B cell (primary cell): ENCODE measurements at regions not wholly inside any gene's neighbourhood (a gene's known extent, or its start where the extent isn't known, plus 50 kb on each side); places are given as distances from the start of the nearest gene placed in this dataset.

Experiments used
- ATAC-seq: fragments of 200-7000 bp; cut with Tn5 transposase; one replicate; pipeline ENCODE4 v1.10.0; 2021; ENCODE audit warnings: low read depth, mild to moderate bottlenecking, moderate number of reproducible peaks, moderate library complexity
- CTCF ChIA-PET: fragments of 350-600 bp; sonication (Branson Sonifier 250); formaldehyde crosslinking; loops from one replicate; lab custom pipeline; 2021; ENCODE audit warnings: antibody characterized with exemption, inconsistent platforms; lab: Charles Lee
- POLR2A ChIA-PET: fragments of 350-600 bp; sonication (Branson Sonifier 250); formaldehyde crosslinking; loops from one replicate; lab custom pipeline; 2021; ENCODE audit warnings: antibody characterized with exemption; lab: Charles Lee
- DNase-seq: peaks from one replicate; pipeline ENCODE4 v3.0.0; 2013
- H2AFZ ChIP-seq: 2 replicates; pipeline ENCODE4 v1.6.1; 2012; ENCODE audit warnings: mild to moderate bottlenecking, low read depth, low read length; ENCODE audit not compliant: insufficient read depth, poor library complexity, severe bottlenecking
- H3K27ac ChIP-seq, 2 donors: 1 replicate in 1 of 2; 2 replicates in 1 of 2; pipeline ENCODE4 v1.5.1; 2012 to 2013; ENCODE audit warnings: low read length in 2 of 2, mild to moderate bottlenecking in 2 of 2, moderate library complexity in 1 of 2
- H3K27me3 ChIP-seq, 4 experiments: fragments of 200-600 bp in 1 of 4; sonication (generic) in 1 of 4; replicated peaks in 1 of 4; 1 replicate in 2 of 4; 2 replicates in 2 of 4; pipeline versions ENCODE4 v1.6.1 to v1.7.0; 2013 to 2016; ENCODE audit warnings: low read length in 3 of 4, mild to moderate bottlenecking in 2 of 4, mixed read lengths in 1 of 4, moderate library complexity in 1 of 4; ENCODE audit not compliant: insufficient read depth in 4 of 4, control insufficient read depth in 3 of 4; ENCODE audit errors: control extremely low read depth in 1 of 4
- H3K36me3 ChIP-seq, 2 experiments: replicated peaks in 1 of 2; 1 replicate in 1 of 2; 2 replicates in 1 of 2; pipeline versions ENCODE4 v1.6.1 to v1.7.1; 2013; ENCODE audit warnings: low read length in 1 of 2; ENCODE audit not compliant: insufficient read depth in 2 of 2, control insufficient read depth in 1 of 2; ENCODE audit errors: control extremely low read depth in 1 of 2, extremely low read depth in 1 of 2
- H3K4me1 ChIP-seq, 2 donors: fragments of 200-600 bp in 1 of 2; sonication (generic) in 1 of 2; 1 replicate in 1 of 2; 2 replicates in 1 of 2; pipeline versions ENCODE4 v1.5.1 to v1.6.1; 2013 to 2017; ENCODE audit warnings: low read length in 2 of 2; ENCODE audit not compliant: control insufficient read depth in 2 of 2, insufficient read depth in 2 of 2
- H3K4me2 ChIP-seq: replicated peaks from 2 replicates; pipeline ENCODE3; 2012; ENCODE audit warnings: mild to moderate bottlenecking, low read depth, low read length; ENCODE audit not compliant: poor library complexity, severe bottlenecking
- H3K4me3 ChIP-seq, 5 experiments: fragments of 200-600 bp in 1 of 5; sonication (generic) in 1 of 5; 1 replicate in 3 of 5; 2 replicates in 2 of 5; pipeline versions ENCODE4 v1.5.1 to v1.7.0; 2011 to 2016; ENCODE audit warnings: low read length in 4 of 5, mild to moderate bottlenecking in 4 of 5, low read depth in 2 of 5, control low read depth in 1 of 5, moderate library complexity in 1 of 5; ENCODE audit not compliant: insufficient read depth in 1 of 5; ENCODE audit errors: control extremely low read depth in 1 of 5, extremely low read depth in 1 of 5
- H3K79me2 ChIP-seq: fragments of 200-600 bp; sonication (generic); one replicate; pipeline ENCODE4 v1.6.0; 2016; ENCODE audit warnings: low read length; ENCODE audit not compliant: control insufficient read depth, insufficient read depth
- H3K9ac ChIP-seq: fragments of 200-600 bp; sonication (generic); 2 replicates; pipeline ENCODE4 v1.6.1; 2017; ENCODE audit warnings: mild to moderate bottlenecking, low read length, moderate library complexity
- H3K9me3 ChIP-seq, 3 donors: one replicate each; pipeline versions ENCODE4 v1.6.1 to v1.7.1; 2013; ENCODE audit warnings: low read length in 2 of 3; ENCODE audit not compliant: control insufficient read depth in 2 of 3, insufficient read depth in 1 of 3; ENCODE audit errors: control extremely low read depth in 1 of 3
- H4K20me1 ChIP-seq: 2 replicates; pipeline ENCODE4 v1.6.0; 2012; ENCODE audit warnings: mild to moderate bottlenecking, low read length; ENCODE audit not compliant: insufficient read depth, control insufficient read depth, poor library complexity, severe bottlenecking
- H3K27ac Mint-ChIP-seq: one replicate; pipeline ENCODE4 v1.8.0; 2021; ENCODE audit warnings: mixed read lengths
- H3K27me3 Mint-ChIP-seq: one replicate; pipeline ENCODE4 v1.8.0; 2021; ENCODE audit warnings: mixed read lengths
- H3K4me1 Mint-ChIP-seq: one replicate; pipeline ENCODE4 v1.8.0; 2021; ENCODE audit warnings: mixed read lengths
- H3K4me3 Mint-ChIP-seq: one replicate; pipeline ENCODE4 v1.8.0; 2021; ENCODE audit warnings: mixed read lengths
- H3K9me3 Mint-ChIP-seq: one replicate; pipeline ENCODE4 v1.8.0; 2022; ENCODE audit warnings: mixed read lengths; ENCODE audit not compliant: insufficient read depth
- EZH2 ChIP-seq: IDR thresholded peaks from 2 replicates; pipeline ENCODE4 v1.6.1; 2012; ENCODE audit warnings: borderline replicate concordance, low read depth, mild to moderate bottlenecking, moderate library complexity, low read length; ENCODE audit not compliant: insufficient read depth, poor library complexity, severe bottlenecking
- WGBS: methylation state at CpG from one replicate; pipeline ENCODE4 v1.1.5; 2013; ENCODE audit warnings: missing lambda C conversion rate; ENCODE audit not compliant: insufficient coverage; 5-methylcytosine and 5-hydroxymethylcytosine counted together
- intact Hi-C: fragments of 100-400 bp; cut with micrococcal nuclease; formaldehyde crosslinking; loops from one replicate; pipeline ENCODE4 v1.10.0; 2022
- TF ChIP-seq, protein P1 (sequence below): fragments of 200-600 bp; IDR thresholded peaks from one replicate; pipeline ENCODE4 v1.8.0; 2022; ENCODE audit warnings: antibody characterized with exemption, mild to moderate bottlenecking

- no peaks in the 10 kb centered on the region for H3K9me3 ChIP-seq
- WGBS = 80% methylated on average over 1 of the region's 1 CpG
- H3K36me3 ChIP-seq = no peaks in the 10 kb centered on the region
- no peak overlapping the region for H3K9ac ChIP-seq
- H3K4me1 Mint-ChIP-seq = no peaks in the 10 kb centered on the region
- no peaks in the 10 kb centered on the region for H3K27me3 ChIP-seq
- DNase-seq = no peak
- H3K4me1 ChIP-seq = no peaks in the 10 kb centered on the region
- no peak overlapping the region for H3K4me2 ChIP-seq
- H3K4me3 ChIP-seq = no peak overlapping the region
- no peak for ATAC-seq
- H3K9me3 Mint-ChIP-seq = peaks cover 2% of the 10 kb centered on the region
- intact Hi-C loops = no loop called here
- H3K27ac ChIP-seq = no peak overlapping the region
- H3K27me3 Mint-ChIP-seq = no peaks in the 10 kb centered on the region
- H2AFZ ChIP-seq = no peak overlapping the region
- no peak overlapping the region for H3K27ac Mint-ChIP-seq
- no peak overlapping the region for H3K4me3 Mint-ChIP-seq
- ChIA-PET POLR2A (no interaction called here), CTCF (no interaction called here)
- H4K20me1 ChIP-seq = no peaks in the 10 kb centered on the region
- no peak for TF ChIP-seq EZH2
- TF ChIP-seq, protein P1, sequence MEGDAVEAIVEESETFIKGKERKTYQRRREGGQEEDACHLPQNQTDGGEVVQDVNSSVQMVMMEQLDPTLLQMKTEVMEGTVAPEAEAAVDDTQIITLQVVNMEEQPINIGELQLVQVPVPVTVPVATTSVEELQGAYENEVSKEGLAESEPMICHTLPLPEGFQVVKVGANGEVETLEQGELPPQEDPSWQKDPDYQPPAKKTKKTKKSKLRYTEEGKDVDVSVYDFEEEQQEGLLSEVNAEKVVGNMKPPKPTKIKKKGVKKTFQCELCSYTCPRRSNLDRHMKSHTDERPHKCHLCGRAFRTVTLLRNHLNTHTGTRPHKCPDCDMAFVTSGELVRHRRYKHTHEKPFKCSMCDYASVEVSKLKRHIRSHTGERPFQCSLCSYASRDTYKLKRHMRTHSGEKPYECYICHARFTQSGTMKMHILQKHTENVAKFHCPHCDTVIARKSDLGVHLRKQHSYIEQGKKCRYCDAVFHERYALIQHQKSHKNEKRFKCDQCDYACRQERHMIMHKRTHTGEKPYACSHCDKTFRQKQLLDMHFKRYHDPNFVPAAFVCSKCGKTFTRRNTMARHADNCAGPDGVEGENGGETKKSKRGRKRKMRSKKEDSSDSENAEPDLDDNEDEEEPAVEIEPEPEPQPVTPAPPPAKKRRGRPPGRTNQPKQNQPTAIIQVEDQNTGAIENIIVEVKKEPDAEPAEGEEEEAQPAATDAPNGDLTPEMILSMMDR = no peak
- H3K79me2 ChIP-seq = no peaks in the 10 kb centered on the region
These were observed 1042.0 kb downstream of the DNAJB9 start for GRCh38 chr7:109611656-109612055.

GRCh38 chr7:109616551-109617069 lies 1046.9 kb downstream of the DNAJB9 start:
- no peaks in the 10 kb centered on the region for H3K4me1 ChIP-seq
- H3K27ac ChIP-seq = no peak overlapping the region
- H3K27me3 Mint-ChIP-seq = no peaks in the 10 kb centered on the region
- H3K4me3 Mint-ChIP-seq = no peak overlapping the region
- no peaks in the 10 kb centered on the region for H3K79me2 ChIP-seq
- no peak overlapping the region for H3K4me3 ChIP-seq
- H2AFZ ChIP-seq = no peak overlapping the region
- WGBS = no CpG with 5 or more reads among the region's 3 CpGs
- H3K9ac ChIP-seq = no peak overlapping the region
- DNase-seq = no peak
- peaks cover 2% of the 10 kb centered on the region for H3K9me3 Mint-ChIP-seq
- H3K36me3 ChIP-seq = no peaks in the 10 kb centered on the region
- no peaks in the 10 kb centered on the region for H3K9me3 ChIP-seq
- TF ChIP-seq, protein P1 = no peak
- TF ChIP-seq EZH2 = no peak
- no peaks in the 10 kb centered on the region for H3K4me1 Mint-ChIP-seq
- intact Hi-C loops = no loop called here
- no peak for ATAC-seq
- no peaks in the 10 kb centered on the region for H3K27me3 ChIP-seq
- no peaks in the 10 kb centered on the region for H4K20me1 ChIP-seq
- ChIA-PET POLR2A (no interaction called here), CTCF (no interaction called here)
- no peak overlapping the region for H3K27ac Mint-ChIP-seq
- H3K4me2 ChIP-seq = no peak overlapping the region
